CD4-positive, alpha-beta T cell (primary cell): ENCODE measurements at regions not wholly inside any gene's neighbourhood (a gene's known extent, or its start where the extent isn't known, plus 50 kb on each side); places are given as distances from the start of the nearest gene placed in this dataset.

Source experiments
- ATAC-seq: fragments of 200-7000 bp; cut with Tn5 transposase; one replicate; pipeline ENCODE4 v1.10.0; 2022; ENCODE audit warnings: mild to moderate bottlenecking; ENCODE audit not compliant: poor library complexity
- CTCF ChIA-PET: fragments of 350-600 bp; sonication (Branson Sonifier 250); formaldehyde crosslinking; loops from one replicate; lab custom pipeline; 2021; ENCODE audit warnings: antibody characterized with exemption, inconsistent platforms; lab: Charles Lee
- POLR2A ChIA-PET: fragments of 350-600 bp; sonication (Branson Sonifier 250); formaldehyde crosslinking; loops from one replicate; lab custom pipeline; 2021; ENCODE audit warnings: antibody characterized with exemption, inconsistent platforms; lab: Charles Lee
- DNase-seq, 14 experiments: peaks; one replicate each; pipeline ENCODE4 v3.0.0-alpha.2; 2013 to 2020; ENCODE audit warnings: mixed read lengths in 2 of 14
- H3K27ac ChIP-seq, 2 donors: one replicate each; pipeline versions ENCODE4 v1.5.1 to v1.7.0; 2013; ENCODE audit warnings: low read length in 2 of 2, low read depth in 1 of 2, mild to moderate bottlenecking in 1 of 2
- H3K27me3 ChIP-seq, 2 experiments: 1 replicate in 1 of 2; 2 replicates in 1 of 2; pipeline versions ENCODE4 v1.6.1 to v1.7.0; 2013; ENCODE audit warnings: low read length in 2 of 2, control low read depth in 1 of 2, mild to moderate bottlenecking in 1 of 2, moderate library complexity in 1 of 2; ENCODE audit not compliant: insufficient read depth in 2 of 2, control insufficient read depth in 1 of 2
- H3K36me3 ChIP-seq: one replicate; pipeline ENCODE4 v1.6.1; 2013; ENCODE audit warnings: low read length, control low read depth; ENCODE audit not compliant: insufficient read depth
- H3K4me1 ChIP-seq: one replicate; pipeline ENCODE4 v1.6.1; 2013; ENCODE audit warnings: low read length, control low read depth; ENCODE audit not compliant: insufficient read depth
- H3K4me3 ChIP-seq: one replicate; pipeline ENCODE4 v1.5.1; 2013; ENCODE audit warnings: mild to moderate bottlenecking, low read length, moderate library complexity
- H3K9me3 ChIP-seq, 2 experiments: 1 replicate in 1 of 2; 2 replicates in 1 of 2; pipeline versions ENCODE4 v1.6.1 to v1.7.0; 2013; ENCODE audit warnings: low read length in 2 of 2, mild to moderate bottlenecking in 2 of 2, control low read depth in 1 of 2, moderate library complexity in 1 of 2; ENCODE audit not compliant: control insufficient read depth in 1 of 2, insufficient read depth in 1 of 2
- H3K27ac Mint-ChIP-seq: one replicate; pipeline ENCODE4 v1.8.0; 2020; ENCODE audit warnings: mixed read lengths
- H3K27me3 Mint-ChIP-seq: one replicate; pipeline ENCODE4 v1.8.0; 2021; ENCODE audit warnings: mixed read lengths
- H3K36me3 Mint-ChIP-seq: one replicate; pipeline ENCODE4 v1.8.0; 2021; ENCODE audit warnings: low read depth, mixed read lengths
- H3K4me1 Mint-ChIP-seq: one replicate; pipeline ENCODE4 v1.8.0; 2021; ENCODE audit warnings: low read depth, mixed read lengths
- H3K4me3 Mint-ChIP-seq: one replicate; pipeline ENCODE4 v1.8.0; 2020; ENCODE audit warnings: mild to moderate bottlenecking, mixed read lengths
- H3K9me3 Mint-ChIP-seq: one replicate; pipeline ENCODE4 v1.8.0; 2020; ENCODE audit warnings: mixed read lengths
- CTCF ChIP-seq: fragments of 200-600 bp; IDR thresholded peaks from one replicate; pipeline ENCODE4 v1.8.0; 2022; ENCODE audit warnings: antibody characterized with exemption, mild to moderate bottlenecking
- intact Hi-C, 2 experiments: fragments of 100-400 bp; cut with DNase I in 1 of 2; cut with micrococcal nuclease in 1 of 2; formaldehyde crosslinking; loops; one replicate each; pipeline versions ENCODE4 v1.15.1 to v1.9.0; 2023 to 2025; cut with DNase I, micrococcal nuclease

GRCh38 chr1:198889749-198890148, 250.9 kb downstream of the PTPRC start:
- Histone ChIP-seq H3K27ac (no peak overlapping the region), H3K4me1 (no peaks in the 10 kb centered on the region), H3K9me3 (no peaks in the 10 kb centered on the region), H3K36me3 (no peaks in the 10 kb centered on the region), H3K27me3 (no peaks in the 10 kb centered on the region), H3K4me3 (no peak overlapping the region)
- Mint-ChIP-seq H3K4me3 (no peak overlapping the region), H3K4me1 (peaks cover 10% of the 10 kb centered on the region), H3K9me3 (no peaks in the 10 kb centered on the region), H3K27ac (no peak overlapping the region), H3K27me3 (no peaks in the 10 kb centered on the region), H3K36me3 (peaks cover 17% of the 10 kb centered on the region)
- intact Hi-C loops, result loop anchor here in 1 of 2 experiments (10.0 kb wide), 2 partner anchors 225 to 355 kb away; no protein-coding TSS in a partner anchor
- DNase-seq, result no peak
- POLR2A ChIA-PET, result interaction anchor here (0.9 kb wide), 1 partner anchor 81 kb away, joined by 3 read pairs; no protein-coding TSS in a partner anchor
- CTCF ChIA-PET, result no interaction called here
- no peak for ATAC-seq
- TF ChIP-seq CTCF, result no peak

- ATAC-seq, result no peak
These were observed 251.5 kb downstream of the PTPRC start for GRCh38 chr1:198890214-198890930.

GRCh38 chr1:198892065-198892464, 253.2 kb downstream of the PTPRC start:
- intact Hi-C loops, result loop anchor here in 1 of 2 experiments (10.0 kb wide), 1 partner anchor 223 kb away; no protein-coding TSS in a partner anchor
- peaks cover 5% of the 10 kb centered on the region for H3K4me1 Mint-ChIP-seq
- TF ChIP-seq CTCF, result no peak
- Histone ChIP-seq H3K9me3 (no peaks in the 10 kb centered on the region), H3K27ac (no peak overlapping the region), H3K4me1 (no peaks in the 10 kb centered on the region), H3K36me3 (no peaks in the 10 kb centered on the region), H3K27me3 (no peaks in the 10 kb centered on the region), H3K4me3 (no peak overlapping the region)
- DNase-seq, result no peak
- H3K27me3 Mint-ChIP-seq, result no peaks in the 10 kb centered on the region
- H3K9me3 Mint-ChIP-seq, result peaks cover 1% of the 10 kb centered on the region
- ChIA-PET POLR2A (no interaction called here), CTCF (no interaction called here)
- peaks cover 31% of the 10 kb centered on the region for H3K36me3 Mint-ChIP-seq
- H3K4me3 Mint-ChIP-seq, result no peak overlapping the region
- H3K27ac Mint-ChIP-seq, result no peak overlapping the region
- no peak for ATAC-seq

More at GRCh38 chr1:198890214-198890930, 251.5 kb downstream of the PTPRC start:
- Histone ChIP-seq H3K4me1 (no peaks in the 10 kb centered on the region), H3K9me3 (no peaks in the 10 kb centered on the region), H3K4me3 (no peak overlapping the region), H3K27ac (no peak overlapping the region), H3K27me3 (no peaks in the 10 kb centered on the region), H3K36me3 (no peaks in the 10 kb centered on the region)
- no peak for TF ChIP-seq CTCF
- no peaks in the 10 kb centered on the region for H3K27me3 Mint-ChIP-seq
- peaks cover 18% of the 10 kb centered on the region for H3K36me3 Mint-ChIP-seq
- intact Hi-C loops, result loop anchor here in 1 of 2 experiments (10.0 kb wide), 1 partner anchor 224 kb away; no protein-coding TSS in a partner anchor
- CTCF ChIA-PET, result no interaction called here
- no peak for DNase-seq
- H3K4me3 Mint-ChIP-seq, result no peak overlapping the region
- POLR2A ChIA-PET, result interaction anchor here (0.9 kb wide), 1 partner anchor 80 kb away, joined by 3 read pairs; no protein-coding TSS in a partner anchor
- H3K27ac Mint-ChIP-seq, result no peak overlapping the region
- H3K4me1 Mint-ChIP-seq, result peaks cover 7% of the 10 kb centered on the region
- H3K9me3 Mint-ChIP-seq, result no peaks in the 10 kb centered on the region
